Smooth muscle cell (in vitro differentiated cells): ENCODE measurements at regions not wholly inside any gene's neighbourhood (a gene's known extent, or its start where the extent isn't known, plus 50 kb on each side); places are given as distances from the start of the nearest gene placed in this dataset.
A peak's percentile ranks its signal among the peaks of the same experiment; 100 is the strongest.

Source experiments
- DNase-seq: peaks from one replicate; lab custom pipeline; 2025; ENCODE audit not compliant: unreplicated experiment; lab: John Stamatoyannopoulos, UW
- H2AFZ ChIP-seq: fragments of 200-600 bp; sonication (generic); 2 replicates; pipeline ENCODE4 v1.6.0; 2016; ENCODE audit warnings: antibody characterized with exemption, low read depth, mild to moderate bottlenecking
- H3F3A ChIP-seq: fragments of 200-600 bp; sonication (generic); 2 replicates; pipeline ENCODE4 v1.6.0; 2017; ENCODE audit warnings: antibody characterized with exemption, low read depth
- H3K27ac ChIP-seq: fragments of 200-600 bp; sonication (generic); 2 replicates; pipeline ENCODE4 v1.5.1; 2016; ENCODE audit warnings: low read depth, mild to moderate bottlenecking
- H3K27me3 ChIP-seq: fragments of 200-600 bp; sonication (generic); 2 replicates; pipeline ENCODE4 v1.6.1; 2016; ENCODE audit warnings: low read depth, mild to moderate bottlenecking
- H3K36me3 ChIP-seq: fragments of 200-600 bp; sonication (generic); 2 replicates; pipeline ENCODE4 v1.5.1; 2016; ENCODE audit warnings: low read depth
- H3K4me1 ChIP-seq: fragments of 200-600 bp; sonication (generic); 2 replicates; pipeline ENCODE4 v1.5.1; 2016; ENCODE audit warnings: low read depth
- H3K4me2 ChIP-seq: fragments of 200-600 bp; sonication (generic); 2 replicates; pipeline ENCODE4 v1.6.0; 2016; ENCODE audit warnings: mild to moderate bottlenecking
- H3K4me3 ChIP-seq: fragments of 200-600 bp; sonication (generic); 2 replicates; pipeline ENCODE4 v1.5.1; 2016; ENCODE audit warnings: mild to moderate bottlenecking
- H3K79me2 ChIP-seq: fragments of 200-600 bp; sonication (generic); 2 replicates; pipeline ENCODE4 v1.6.0; 2016; ENCODE audit warnings: low read depth, mild to moderate bottlenecking
- H3K9ac ChIP-seq: fragments of 200-600 bp; sonication (generic); 2 replicates; pipeline ENCODE4 v1.6.0; 2016; ENCODE audit warnings: low read depth
- H3K9me3 ChIP-seq: fragments of 200-600 bp; sonication (generic); replicated peaks from 2 replicates; pipeline ENCODE4 v1.5.1; 2016; ENCODE audit warnings: low read depth
- H4K20me1 ChIP-seq: fragments of 200-600 bp; sonication (generic); 2 replicates; pipeline ENCODE4 v1.6.0; 2016; ENCODE audit warnings: low read depth
- WGBS: methylation state at CpG from one replicate; pipeline ENCODE4 v1.1.7; 2016; ENCODE audit warnings: low lambda C conversion rate; 5-methylcytosine and 5-hydroxymethylcytosine counted together
- TF ChIP-seq, protein P1 (sequence below): fragments of 200-600 bp; sonication (generic); IDR thresholded peaks from 2 replicates; pipeline ENCODE4 v1.5.1; 2017; ENCODE audit warnings: borderline replicate concordance, mild to moderate bottlenecking, antibody characterized with exemption; ENCODE audit not compliant: insufficient read depth, poor library complexity, severe bottlenecking

- Histone ChIP-seq H3K4me1 (peaks cover 18% of the 10 kb centered on the region), H3K4me3 (no peak overlapping the region), H4K20me1 (no peaks in the 10 kb centered on the region), H3K27me3 (no peaks in the 10 kb centered on the region), H3K79me2 (no peaks in the 10 kb centered on the region), H3K27ac (no peak overlapping the region), H3K36me3 (no peaks in the 10 kb centered on the region), H3K9me3 (no peaks in the 10 kb centered on the region), H3K9ac (no peak overlapping the region), H3F3A (no peaks in the 10 kb centered on the region), H2AFZ (no peak overlapping the region), H3K4me2 (no peak overlapping the region)
- 95% methylated on average over 6 of the region's 6 CpGs for WGBS
- TF ChIP-seq, protein P1, sequence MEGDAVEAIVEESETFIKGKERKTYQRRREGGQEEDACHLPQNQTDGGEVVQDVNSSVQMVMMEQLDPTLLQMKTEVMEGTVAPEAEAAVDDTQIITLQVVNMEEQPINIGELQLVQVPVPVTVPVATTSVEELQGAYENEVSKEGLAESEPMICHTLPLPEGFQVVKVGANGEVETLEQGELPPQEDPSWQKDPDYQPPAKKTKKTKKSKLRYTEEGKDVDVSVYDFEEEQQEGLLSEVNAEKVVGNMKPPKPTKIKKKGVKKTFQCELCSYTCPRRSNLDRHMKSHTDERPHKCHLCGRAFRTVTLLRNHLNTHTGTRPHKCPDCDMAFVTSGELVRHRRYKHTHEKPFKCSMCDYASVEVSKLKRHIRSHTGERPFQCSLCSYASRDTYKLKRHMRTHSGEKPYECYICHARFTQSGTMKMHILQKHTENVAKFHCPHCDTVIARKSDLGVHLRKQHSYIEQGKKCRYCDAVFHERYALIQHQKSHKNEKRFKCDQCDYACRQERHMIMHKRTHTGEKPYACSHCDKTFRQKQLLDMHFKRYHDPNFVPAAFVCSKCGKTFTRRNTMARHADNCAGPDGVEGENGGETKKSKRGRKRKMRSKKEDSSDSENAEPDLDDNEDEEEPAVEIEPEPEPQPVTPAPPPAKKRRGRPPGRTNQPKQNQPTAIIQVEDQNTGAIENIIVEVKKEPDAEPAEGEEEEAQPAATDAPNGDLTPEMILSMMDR = no peak
- DNase-seq = no peak
Measured at GRCh38 chr13:40337651-40338050, 328.8 kb downstream of the FOXO1 start.

- Histone ChIP-seq H3K9ac (no peak overlapping the region), H3K79me2 (no peaks in the 10 kb centered on the region), H3K27ac (no peak overlapping the region), H3K4me1 (peaks cover 18% of the 10 kb centered on the region), H3K27me3 (no peaks in the 10 kb centered on the region), H3K4me2 (no peak overlapping the region), H3K4me3 (no peak overlapping the region), H3F3A (no peaks in the 10 kb centered on the region), H3K9me3 (no peaks in the 10 kb centered on the region), H2AFZ (no peak overlapping the region), H4K20me1 (no peaks in the 10 kb centered on the region), H3K36me3 (no peaks in the 10 kb centered on the region)
- no peak for DNase-seq
- TF ChIP-seq, protein P1 = no peak
- 98% methylated on average over 5 of the region's 5 CpGs for WGBS
Measured at GRCh38 chr13:40338217-40338616, 328.2 kb downstream of the FOXO1 start.

DNA sequence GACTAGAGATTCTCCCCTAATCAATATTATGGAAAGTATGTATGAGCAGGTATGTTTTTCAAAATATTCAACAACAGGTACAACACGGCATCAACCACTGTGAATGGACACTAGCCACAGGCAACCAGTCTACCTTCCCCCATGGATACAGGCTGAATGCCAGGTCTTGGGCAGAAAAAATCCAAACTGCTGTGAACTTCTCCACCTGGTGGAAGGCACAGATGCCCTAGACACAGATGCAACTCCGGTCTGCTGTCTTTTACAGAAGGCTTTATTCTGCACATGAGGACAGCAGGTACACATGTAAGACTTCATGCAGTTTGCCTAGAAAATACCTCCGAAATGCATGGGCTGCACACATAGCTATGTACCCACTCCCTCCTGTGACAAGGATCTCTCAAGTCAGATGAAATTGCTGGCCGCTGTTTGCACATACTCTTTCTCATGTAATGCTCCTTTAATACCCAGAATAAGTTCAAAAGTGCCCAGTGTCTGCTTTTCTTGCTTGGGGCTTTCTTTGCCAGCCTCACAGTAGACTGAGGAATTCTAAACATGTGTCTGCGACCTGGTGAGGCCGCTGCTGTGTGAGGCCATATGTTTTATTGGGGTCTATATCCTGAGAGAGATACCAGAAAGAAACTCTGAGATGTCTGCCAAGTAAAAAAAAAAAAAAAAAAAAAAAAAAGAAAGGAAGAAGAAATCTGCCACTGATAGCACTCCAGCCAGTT is 325.9 kb downstream of the FOXO1 start:
- Histone ChIP-seq H3F3A (no peaks in the 10 kb centered on the region), H3K4me3 (no peak overlapping the region), H4K20me1 (no peaks in the 10 kb centered on the region), H3K79me2 (no peaks in the 10 kb centered on the region), H2AFZ (no peak overlapping the region), H3K4me1 (peaks cover 18% of the 10 kb centered on the region), H3K4me2 (peak overlapping the region; percentile 8), H3K36me3 (no peaks in the 10 kb centered on the region), H3K27ac (no peak overlapping the region), H3K9ac (no peak overlapping the region), H3K27me3 (no peaks in the 10 kb centered on the region), H3K9me3 (no peaks in the 10 kb centered on the region)
- TF ChIP-seq, protein P1 = no peak
- no peak for DNase-seq
- WGBS = 52% methylated on average over 6 of the region's 6 CpGs

DNA sequence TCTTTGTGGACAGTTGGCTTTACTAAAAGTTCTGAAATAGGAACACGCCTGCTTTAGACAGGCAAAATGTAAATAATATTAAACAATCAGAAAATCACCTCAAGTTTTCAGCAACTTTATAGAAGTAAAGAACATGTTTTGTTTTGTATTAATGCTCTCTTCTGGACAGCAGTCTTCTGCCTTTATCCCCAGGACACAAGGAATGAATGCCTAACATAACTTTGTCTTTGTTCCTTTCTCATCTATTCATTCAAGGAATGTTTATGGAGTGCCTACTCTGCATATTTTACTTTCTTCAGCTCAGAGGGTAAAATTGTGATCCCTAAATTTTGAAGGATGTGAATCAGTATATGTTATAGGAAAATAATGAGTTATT is 325.4 kb downstream of the FOXO1 start:
- Histone ChIP-seq H3K27me3 (no peaks in the 10 kb centered on the region), H2AFZ (no peak overlapping the region), H3K4me1 (peaks cover 20% of the 10 kb centered on the region), H3F3A (no peaks in the 10 kb centered on the region), H3K79me2 (no peaks in the 10 kb centered on the region), H3K4me3 (no peak overlapping the region), H4K20me1 (no peaks in the 10 kb centered on the region), H3K9me3 (no peaks in the 10 kb centered on the region), H3K36me3 (no peaks in the 10 kb centered on the region), H3K4me2 (peak overlapping the region; percentile 8), H3K9ac (no peak overlapping the region), H3K27ac (peak overlapping the region; percentile 4)
- TF ChIP-seq, protein P1 = no peak
- 48% methylated on average over 1 of the region's 1 CpG for WGBS
- no peak for DNase-seq
